Thymus (tissue), 11 donors: ENCODE measurements at regions not wholly inside any gene's neighbourhood (a gene's known extent, or its start where the extent isn't known, plus 50 kb on each side); places are given as distances from the start of the nearest gene placed in this dataset.
"Not testable (repeated sequence)": the region's sequence is repeated elsewhere in the genome, so short reads cannot be mapped to it uniquely, and the experiment has no call there.

Experiments
- DNase-seq, 9 donors: peaks; one replicate each; pipeline ENCODE4 v3.0.0-alpha.2; 2013; ENCODE audit warnings: low spot score in 9 of 9, low read depth in 6 of 9, missing footprints in 1 of 9
- H3K27ac ChIP-seq, 2 donors: one replicate each; pipeline ENCODE4 v1.5.1; 2013; ENCODE audit warnings: control low read depth in 1 of 2, low read depth in 1 of 2, low read length in 1 of 2, mild to moderate bottlenecking in 1 of 2, moderate library complexity in 1 of 2
- H3K27me3 ChIP-seq, 2 donors: one replicate each; pipeline ENCODE4 v1.5.1; 2013; ENCODE audit warnings: low read length in 1 of 2; ENCODE audit not compliant: control insufficient read depth in 2 of 2, insufficient read depth in 1 of 2
- H3K36me3 ChIP-seq, 2 donors: one replicate each; pipeline ENCODE4 v1.5.1; 2013; ENCODE audit warnings: low read length in 1 of 2, mild to moderate bottlenecking in 1 of 2, moderate library complexity in 1 of 2; ENCODE audit not compliant: control insufficient read depth in 2 of 2, insufficient read depth in 2 of 2
- H3K4me1 ChIP-seq, 2 donors: one replicate each; pipeline ENCODE4 v1.5.1; 2013; ENCODE audit warnings: low read length in 2 of 2; ENCODE audit not compliant: control insufficient read depth in 2 of 2, insufficient read depth in 2 of 2
- H3K4me3 ChIP-seq, 2 donors: one replicate each; pipeline ENCODE4 v1.5.1; 2013; ENCODE audit warnings: low read length in 2 of 2, control low read depth in 1 of 2, mild to moderate bottlenecking in 1 of 2
- H3K9me3 ChIP-seq, 2 donors: one replicate each; pipeline ENCODE4 v1.5.1; 2013; ENCODE audit warnings: low read length in 1 of 2, mild to moderate bottlenecking in 1 of 2; ENCODE audit not compliant: control insufficient read depth in 2 of 2, insufficient read depth in 1 of 2
- WGBS: extraction: QIAGEN DNeasy Blood & Tissue Kit; methylation state at CpG from one replicate; pipeline ENCODE4 v1.1.7; 2013; 5-methylcytosine and 5-hydroxymethylcytosine counted together
- donor health status: healthy.

DNA sequence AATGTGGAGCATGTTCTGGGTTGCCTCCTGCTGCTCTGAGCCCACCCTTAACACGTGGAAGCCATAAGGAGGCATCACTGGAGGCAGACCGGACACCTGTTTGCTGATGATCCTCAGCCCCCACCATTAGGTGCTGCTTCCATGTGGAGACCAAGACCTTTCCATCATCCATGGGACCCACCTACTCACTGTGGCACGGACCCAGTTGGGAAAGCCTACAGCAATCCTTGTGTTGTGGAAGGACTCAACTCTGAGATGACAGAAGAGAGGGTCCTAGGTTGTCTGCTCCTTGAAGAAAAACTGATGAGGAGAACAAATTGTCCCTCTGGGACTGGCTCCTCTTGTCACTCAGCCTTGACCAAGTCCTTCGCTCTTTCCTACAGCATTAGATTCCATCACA lies 86.5 kb upstream of the RAB12 start:
- H3K36me3 ChIP-seq: no peaks in the 10 kb centered on the region
- H3K9me3 ChIP-seq: no peaks in the 10 kb centered on the region
- H3K4me1 ChIP-seq: no peaks in the 10 kb centered on the region
- WGBS: 94% methylated on average over 4 of the region's 4 CpGs
- H3K27me3 ChIP-seq: peaks cover 0 to 11% of the 10 kb centered on the region in 2 donors
- H3K4me3 ChIP-seq: no peak overlapping the region
- no peak overlapping the region for H3K27ac ChIP-seq
- no peak for DNase-seq

GRCh38 chr18:8525692-8526091 lies 83.5 kb upstream of the RAB12 start:
- H3K27me3 ChIP-seq: peaks cover 0 to 11% of the 10 kb centered on the region in 2 donors
- WGBS: 7% methylated on average over 6 of the region's 6 CpGs
- no peaks in the 10 kb centered on the region for H3K36me3 ChIP-seq
- H3K9me3 ChIP-seq: no peaks in the 10 kb centered on the region
- no peak overlapping the region for H3K4me3 ChIP-seq
- H3K27ac ChIP-seq: no peak overlapping the region
- peak in 3 of 9 donors; percentile 0 to 20 (median 3) for DNase-seq
- no peaks in the 10 kb centered on the region for H3K4me1 ChIP-seq

DNA sequence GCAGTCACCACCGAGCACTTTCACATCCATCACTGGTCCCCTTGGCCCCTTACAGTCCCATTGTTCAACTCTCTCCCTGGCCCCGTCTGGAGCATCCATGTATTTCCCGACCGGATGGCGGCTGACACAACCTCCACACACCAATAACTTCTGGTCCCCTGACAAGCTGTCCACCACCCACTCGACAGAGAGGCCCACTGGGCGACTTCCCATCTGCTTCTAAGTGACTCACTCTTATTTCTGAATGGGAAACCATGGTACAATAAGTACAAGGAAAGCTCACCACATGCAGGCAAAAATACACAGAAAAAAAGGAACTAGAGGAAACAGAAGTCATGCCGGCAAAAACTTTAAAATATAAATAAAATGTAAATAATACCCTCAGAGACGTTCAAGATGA lies 82.9 kb upstream of the RAB12 start:
- Histone ChIP-seq H3K27me3 (peaks cover 0 to 11% of the 10 kb centered on the region in 2 donors), H3K36me3 (no peaks in the 10 kb centered on the region), H3K4me3 (no peak overlapping the region), H3K4me1 (no peaks in the 10 kb centered on the region), H3K9me3 (no peaks in the 10 kb centered on the region), H3K27ac (no peak overlapping the region)
- DNase-seq: no peak
- 18% methylated on average over 9 of the region's 9 CpGs for WGBS

DNA sequence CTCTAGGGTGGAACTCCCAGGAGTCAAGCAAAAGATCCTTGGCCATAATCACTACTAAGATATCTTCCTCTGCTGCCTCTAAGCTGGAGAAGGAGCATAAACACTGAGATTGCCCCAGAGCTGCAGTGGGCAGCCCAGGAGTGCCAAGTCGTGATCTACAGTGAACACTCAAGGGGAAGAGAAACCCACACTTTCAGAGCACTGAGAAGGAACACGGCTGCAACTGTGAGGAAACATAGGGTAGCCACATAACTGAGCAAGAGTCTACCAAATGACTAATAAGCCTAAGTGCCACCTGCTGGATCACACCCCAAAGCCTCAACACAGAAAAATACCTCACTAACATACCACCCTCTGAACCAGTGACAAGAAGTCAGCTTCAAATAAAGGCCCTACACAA lies 79.6 kb upstream of the RAB12 start:
- H3K27me3 ChIP-seq: peaks cover 0 to 9% of the 10 kb centered on the region in 2 donors
- H3K4me1 ChIP-seq: no peaks in the 10 kb centered on the region
- no peaks in the 10 kb centered on the region for H3K9me3 ChIP-seq
- H3K36me3 ChIP-seq: no peaks in the 10 kb centered on the region
- H3K4me3 ChIP-seq: no peak overlapping the region
- peak overlapping the region in 1 of 2 donors; percentile 1 for H3K27ac ChIP-seq
- WGBS: 81% methylated on average over 2 of the region's 2 CpGs
- no peak for DNase-seq

GRCh38 chr18:8531084-8531483 lies 78.2 kb upstream of the RAB12 start:
- not testable (repeated sequence) for H3K4me3 ChIP-seq, H3K27me3 ChIP-seq, H3K36me3 ChIP-seq, H3K9me3 ChIP-seq, DNase-seq, H3K27ac ChIP-seq, H3K4me1 ChIP-seq
- 98% methylated on average over 2 of the region's 2 CpGs for WGBS

- no peaks in the 10 kb centered on the region for H3K4me1 ChIP-seq
- no peak for DNase-seq
- no peak overlapping the region for H3K27ac ChIP-seq
- 95% methylated on average over 11 of the region's 11 CpGs for WGBS
- H3K9me3 ChIP-seq: no peaks in the 10 kb centered on the region
- H3K27me3 ChIP-seq: no peaks in the 10 kb centered on the region
- no peaks in the 10 kb centered on the region for H3K36me3 ChIP-seq
- H3K4me3 ChIP-seq: no peak overlapping the region
These were observed 73.0 kb upstream of the RAB12 start for GRCh38 chr18:8536231-8536630.

DNA sequence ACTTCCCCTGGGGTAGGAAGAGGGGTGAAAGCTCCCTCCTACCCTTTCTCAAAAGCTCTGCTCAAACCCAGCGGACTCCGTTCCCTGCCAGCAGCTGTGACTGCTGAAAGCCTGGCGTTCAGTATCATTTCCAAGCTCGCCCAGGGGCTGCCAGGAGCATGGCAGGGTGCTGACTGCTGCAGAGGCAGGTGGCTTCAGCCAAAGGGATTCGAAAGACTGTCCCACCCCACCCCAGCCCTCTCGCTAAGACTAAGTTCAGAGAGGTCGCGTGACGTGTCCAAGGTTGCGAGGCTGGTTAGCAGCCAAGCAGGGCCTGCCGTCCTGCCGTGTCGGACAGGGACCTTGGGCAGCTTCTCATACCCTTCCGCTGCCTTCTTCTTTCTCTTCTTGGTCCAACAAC lies 72.3 kb upstream of the RAB12 start:
- Histone ChIP-seq H3K27me3 (no peaks in the 10 kb centered on the region), H3K27ac (no peak overlapping the region), H3K9me3 (no peaks in the 10 kb centered on the region), H3K4me1 (no peaks in the 10 kb centered on the region), H3K36me3 (no peaks in the 10 kb centered on the region), H3K4me3 (no peak overlapping the region)
- no peak for DNase-seq
- WGBS: 97% methylated on average over 14 of the region's 14 CpGs

- Histone ChIP-seq H3K4me1 (no peaks in the 10 kb centered on the region), H3K9me3 (no peaks in the 10 kb centered on the region), H3K27me3 (no peaks in the 10 kb centered on the region), H3K36me3 (no peaks in the 10 kb centered on the region), H3K27ac (no peak overlapping the region), H3K4me3 (no peak overlapping the region)
- 95% methylated on average over 17 of the region's 17 CpGs for WGBS
- DNase-seq: no peak
These were observed 71.8 kb upstream of the RAB12 start for GRCh38 chr18:8537400-8537799.

DNA sequence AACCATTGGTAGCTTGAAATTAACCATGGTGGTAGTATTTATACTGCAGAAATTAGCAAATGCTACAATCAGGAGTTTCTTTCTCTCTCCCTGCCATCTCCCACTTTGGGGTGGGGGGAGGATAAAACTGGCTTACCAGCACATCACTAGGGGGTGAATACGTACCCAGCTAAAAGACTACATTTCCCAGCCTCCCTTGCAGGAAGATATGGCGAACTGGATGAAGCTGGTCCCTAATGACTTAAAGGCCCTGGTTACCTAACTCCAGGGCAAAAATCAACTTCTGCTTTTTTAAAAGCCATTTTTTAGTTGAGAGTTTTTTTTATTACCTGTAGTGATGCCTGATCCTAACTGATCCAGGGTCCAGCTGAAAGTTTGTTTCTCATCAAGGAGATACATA lies 70.3 kb upstream of the RAB12 start:
- WGBS: 95% methylated on average over 2 of the region's 2 CpGs
- H3K27me3 ChIP-seq: no peaks in the 10 kb centered on the region
- H3K9me3 ChIP-seq: no peaks in the 10 kb centered on the region
- H3K4me3 ChIP-seq: no peak overlapping the region
- no peaks in the 10 kb centered on the region for H3K36me3 ChIP-seq
- H3K27ac ChIP-seq: no peak overlapping the region
- no peak for DNase-seq
- no peaks in the 10 kb centered on the region for H3K4me1 ChIP-seq

DNA sequence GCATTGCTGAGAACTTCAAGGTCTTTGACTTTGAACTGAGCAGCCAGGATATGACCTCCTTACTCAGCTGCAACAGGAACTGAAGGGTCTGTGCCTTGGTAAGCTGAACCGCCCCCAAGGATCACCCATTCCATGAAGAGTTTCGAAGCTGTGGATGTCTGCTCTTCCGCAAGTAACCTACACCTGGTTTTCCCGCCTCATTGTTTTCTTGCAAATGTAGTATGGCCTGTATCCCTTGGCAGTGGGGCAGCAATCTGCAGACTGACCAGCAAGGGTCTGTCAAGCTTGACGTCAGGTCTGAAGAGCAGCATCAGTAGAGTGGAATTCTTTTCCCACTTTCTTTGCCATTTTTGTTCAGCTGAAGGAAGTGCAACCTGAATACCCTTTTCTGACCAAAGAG lies 62.6 kb upstream of the RAB12 start:
- Histone ChIP-seq H3K27ac (no peak overlapping the region), H3K4me3 (no peak overlapping the region), H3K27me3 (no peaks in the 10 kb centered on the region), H3K36me3 (no peaks in the 10 kb centered on the region), H3K9me3 (peaks cover 0 to 2% of the 10 kb centered on the region in 2 donors), H3K4me1 (no peaks in the 10 kb centered on the region)
- no peak for DNase-seq
- 98% methylated on average over 5 of the region's 5 CpGs for WGBS
